HEK293 (cell line): ENCODE measurements at regions not wholly inside any gene's neighbourhood (a gene's known extent, or its start where the extent isn't known, plus 50 kb on each side); places are given as distances from the start of the nearest gene placed in this dataset.

Experiments used
- CTCF ChIP-seq: fragments of 450-650 bp; formaldehyde crosslinking; IDR thresholded peaks from 2 replicates; pipeline ENCODE4 v1.5.1; 2016; ENCODE audit warnings: missing biosample characterization, missing genetic modification characterization
- FEZF1 ChIP-seq: fragments of 450-650 bp; formaldehyde crosslinking; IDR thresholded peaks from 2 replicates; pipeline ENCODE4 v1.5.1; 2016; ENCODE audit warnings: missing biosample characterization, missing genetic modification characterization
- TCF7L2 ChIP-seq: IDR thresholded peaks from 2 replicates; pipeline ENCODE4 v1.6.1; 2011; ENCODE audit warnings: low read depth, mild to moderate bottlenecking, inconsistent platforms, low read length, moderate library complexity, borderline replicate concordance
- YY2 ChIP-seq: fragments of 450-650 bp; formaldehyde crosslinking; IDR thresholded peaks from 2 replicates; pipeline ENCODE4 v1.5.1; 2016; ENCODE audit warnings: missing biosample characterization, missing genetic modification characterization
- ZNF366 ChIP-seq: fragments of 450-650 bp; formaldehyde crosslinking; conservative IDR thresholded peaks from 2 replicates; pipeline ENCODE4 v1.5.1; 2016; ENCODE audit warnings: missing biosample characterization, missing genetic modification characterization
- ZNF707 ChIP-seq: fragments of 450-650 bp; formaldehyde crosslinking; IDR thresholded peaks from 2 replicates; pipeline ENCODE4 v1.5.1; 2016; ENCODE audit warnings: missing biosample characterization, missing genetic modification characterization

GRCh38 chr3:146679995-146680394 is 74.8 kb upstream of the PLSCR5 start:
- TF ChIP-seq TCF7L2 (no peak), CTCF (tag by site-specific recombination) (no peak), FEZF1 (tag by site-specific recombination) (no peak), YY2 (tag by site-specific recombination) (no peak), ZNF707 (tag by site-specific recombination) (no peak), ZNF366 (tag by site-specific recombination) (no peak)
